ENCODE measurements at regions not wholly inside any gene's neighbourhood (a gene's known extent, or its start where the extent isn't known, plus 50 kb on each side); places are given as distances from the start of the nearest gene placed in this dataset.
A peak's percentile ranks its signal among the peaks of the same experiment; 100 is the strongest.
"Not testable (repeated sequence)": the region's sequence is repeated elsewhere in the genome, so short reads cannot be mapped to it uniquely, and the experiment has no call there.

GRCh38 chr6:81562169-81562568 lies 190.3 kb downstream of the TENT5A start:
- peak; percentile 43 for DNase-seq (ENCODE audit: low spot score)

GRCh38 chr6:81561731-81562130 lies 190.8 kb downstream of the TENT5A start:
- DNase-seq (ENCODE audit: low spot score): no peak

- no peak for DNase-seq (ENCODE audit: low spot score)
These were observed 191.4 kb downstream of the TENT5A start for GRCh38 chr6:81561071-81561564.

- no peak for DNase-seq (ENCODE audit: low spot score)
These were observed 194.7 kb downstream of the TENT5A start for GRCh38 chr6:81557811-81558210.

GRCh38 chr6:81556551-81556950 lies 195.9 kb downstream of the TENT5A start:
- no peak for DNase-seq (ENCODE audit: low spot score)

- no peak for DNase-seq (ENCODE audit: low spot score)
These were observed 199.3 kb downstream of the TENT5A start for GRCh38 chr6:81553216-81553615.

- DNase-seq (ENCODE audit: low spot score): no peak
These were observed 199.8 kb downstream of the TENT5A start for GRCh38 chr6:81552644-81553043.

GRCh38 chr6:81547149-81547548 lies 205.3 kb downstream of the TENT5A start:
- no peak for DNase-seq (ENCODE audit: low spot score)

GRCh38 chr6:81534934-81535465 lies 217.5 kb downstream of the TENT5A start:
- DNase-seq (ENCODE audit: low spot score): no peak

- DNase-seq (ENCODE audit: low spot score): no peak
These were observed 220.5 kb downstream of the TENT5A start for GRCh38 chr6:81531869-81532561.

- DNase-seq (ENCODE audit: low spot score): no peak
These were observed 235.0 kb downstream of the TENT5A start for GRCh38 chr6:81517455-81517854.

- no peak for DNase-seq (ENCODE audit: low spot score)
These were observed 236.7 kb downstream of the TENT5A start for GRCh38 chr6:81515562-81516453.

GRCh38 chr6:81514195-81514594 lies 238.3 kb downstream of the TENT5A start:
- DNase-seq (ENCODE audit: low spot score): not testable (repeated sequence)

GRCh38 chr6:81511423-81511822 lies 241.1 kb downstream of the TENT5A start:
- no peak for DNase-seq (ENCODE audit: low spot score)

GRCh38 chr6:81495999-81496398 lies 256.5 kb downstream of the TENT5A start:
- no peak for DNase-seq (ENCODE audit: low spot score)

- DNase-seq (ENCODE audit: low spot score): no peak
These were observed 260.9 kb downstream of the TENT5A start for GRCh38 chr6:81491454-81492101.

GRCh38 chr6:81487489-81487888 lies 265.0 kb downstream of the TENT5A start:
- DNase-seq (ENCODE audit: low spot score): peak; percentile 34

GRCh38 chr6:81486234-81486633 lies 266.2 kb downstream of the TENT5A start:
- DNase-seq (ENCODE audit: low spot score): no peak

- no peak for DNase-seq (ENCODE audit: low spot score)
These were observed 267.1 kb downstream of the TENT5A start for GRCh38 chr6:81485395-81485794.

- DNase-seq (ENCODE audit: low spot score): no peak
These were observed 268.2 kb downstream of the TENT5A start for GRCh38 chr6:81484251-81484650.

- DNase-seq (ENCODE audit: low spot score): no peak
These were observed 272.3 kb downstream of the TENT5A start for GRCh38 chr6:81480139-81480538.

- DNase-seq (ENCODE audit: low spot score): no peak
These were observed 275.6 kb downstream of the TENT5A start for GRCh38 chr6:81476881-81477280.
